ENCODE measurements at regions not wholly inside any gene's neighbourhood (a gene's known extent, or its start where the extent isn't known, plus 50 kb on each side); places are given as distances from the start of the nearest gene placed in this dataset.

DNA sequence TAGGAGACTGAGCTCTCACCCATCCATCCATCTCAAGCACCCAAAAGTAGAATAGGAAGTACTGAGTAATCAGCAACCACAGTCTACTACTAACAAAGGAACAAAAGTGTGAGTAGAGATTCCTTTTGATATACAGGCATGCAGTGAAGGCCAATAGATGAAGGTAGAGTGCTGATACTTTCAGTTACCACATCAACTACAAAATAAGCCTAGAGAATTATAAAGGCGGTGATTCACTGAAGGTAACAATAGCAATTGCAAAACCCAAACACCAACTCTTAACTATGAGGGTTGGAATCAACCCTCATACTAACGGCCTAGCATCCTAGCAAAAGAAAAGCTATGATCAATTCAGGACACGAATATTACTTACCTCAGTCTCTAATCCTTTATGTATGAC is 992.6 kb downstream of the DNAH5 start:
- TF ChIP-seq POLR2AphosphoS5 (IDR thresholded peaks at IDR 0.05; ENCODE audit: low read depth, low read length) (no peak), SIN3A (IDR thresholded peaks at IDR 0.05; ENCODE audit: low read depth) (no peak), ZNF274 (IDR thresholded peaks at IDR 0.05; ENCODE audit: low read depth, low read length) (no peak), EGR1 (IDR thresholded peaks at IDR 0.05; ENCODE audit: low read depth) (no peak), CBX3 (IDR thresholded peaks at IDR 0.05; ENCODE audit: low read depth) (no peak), RAD21 (IDR thresholded peaks at IDR 0.05; ENCODE audit: low read depth) (no peak), EZH2 (IDR thresholded peaks at IDR 0.05) (no peak), EZH2phosphoT487 (IDR thresholded peaks at IDR 0.05; ENCODE audit: borderline replicate concordance) (no peak), SRF (IDR thresholded peaks at IDR 0.05; ENCODE audit: low read depth) (no peak), ELF1 (IDR thresholded peaks at IDR 0.05; ENCODE audit: borderline replicate concordance, low read depth) (no peak)
- TF ChIP-seq, protein P1, sequence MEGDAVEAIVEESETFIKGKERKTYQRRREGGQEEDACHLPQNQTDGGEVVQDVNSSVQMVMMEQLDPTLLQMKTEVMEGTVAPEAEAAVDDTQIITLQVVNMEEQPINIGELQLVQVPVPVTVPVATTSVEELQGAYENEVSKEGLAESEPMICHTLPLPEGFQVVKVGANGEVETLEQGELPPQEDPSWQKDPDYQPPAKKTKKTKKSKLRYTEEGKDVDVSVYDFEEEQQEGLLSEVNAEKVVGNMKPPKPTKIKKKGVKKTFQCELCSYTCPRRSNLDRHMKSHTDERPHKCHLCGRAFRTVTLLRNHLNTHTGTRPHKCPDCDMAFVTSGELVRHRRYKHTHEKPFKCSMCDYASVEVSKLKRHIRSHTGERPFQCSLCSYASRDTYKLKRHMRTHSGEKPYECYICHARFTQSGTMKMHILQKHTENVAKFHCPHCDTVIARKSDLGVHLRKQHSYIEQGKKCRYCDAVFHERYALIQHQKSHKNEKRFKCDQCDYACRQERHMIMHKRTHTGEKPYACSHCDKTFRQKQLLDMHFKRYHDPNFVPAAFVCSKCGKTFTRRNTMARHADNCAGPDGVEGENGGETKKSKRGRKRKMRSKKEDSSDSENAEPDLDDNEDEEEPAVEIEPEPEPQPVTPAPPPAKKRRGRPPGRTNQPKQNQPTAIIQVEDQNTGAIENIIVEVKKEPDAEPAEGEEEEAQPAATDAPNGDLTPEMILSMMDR (IDR thresholded peaks at IDR 0.05 in 2 of 3, conservative IDR thresholded peaks at IDR 0.05 in 1 of 3; ENCODE audit: borderline replicate concordance in 1 of 3, insufficient read depth in 1 of 3, low read depth in 2 of 3, low read length in 2 of 3) = no peak
- ATAC-seq (no peak), DNase-seq (ENCODE audit: low read depth, low spot score) (no peak)
- H3K4me2 ChIP-seq (ENCODE audit: low read length) = no peak overlapping the region
- H3K4me3 ChIP-seq (replicated peaks in 1 of 2; ENCODE audit: low read depth in 1 of 2, low read length in 2 of 2) = no peak overlapping the region
- CTCF ChIA-PET = no interaction called here
- H3K9me3 ChIP-seq (ENCODE audit: control insufficient read depth in 1 of 2, insufficient read depth in 1 of 2, low read depth in 1 of 2, low read length in 2 of 2) = peaks cover 16 to 21% of the 10 kb centered on the region in 2 experiments; a peak in 2 of 4 replicates
- no peaks in the 10 kb centered on the region for H3K27me3 ChIP-seq (ENCODE audit: insufficient read depth, low read length)
- POLR2A ChIA-PET = no interaction called here
- H3K79me2 ChIP-seq (ENCODE audit: insufficient read depth, low read length) = no peaks in the 10 kb centered on the region
- no peak overlapping the region for H3K27ac ChIP-seq (ENCODE audit: low read depth, low read length)
- H3K4me1 ChIP-seq (ENCODE audit: control insufficient read depth in 1 of 2, insufficient read depth in 2 of 2, low read length in 2 of 2) = no peaks in the 10 kb centered on the region
- no peak overlapping the region for H2AFZ ChIP-seq (ENCODE audit: low read depth, low read length, poor library complexity, severe bottlenecking)
- RAD21 ChIA-PET (ENCODE audit: low non-redundant PET in 1 of 2, low total read pairs in 2 of 2, uncharacterized antibody in 2 of 2, unreplicated experiment in 2 of 2) = no interaction called here
- no peaks in the 10 kb centered on the region for H3K9me2 ChIP-seq (ENCODE audit: insufficient read depth)
- no peaks in the 10 kb centered on the region for H3K36me3 ChIP-seq (ENCODE audit: control insufficient read depth in 1 of 2, insufficient read depth in 2 of 2, low read length in 2 of 2)
- H3K9ac ChIP-seq (ENCODE audit: low read length) = no peak overlapping the region
- intact Hi-C loops (cut with micrococcal nuclease) = no loop called here
- H4K20me1 ChIP-seq (ENCODE audit: insufficient read depth) = no peaks in the 10 kb centered on the region
- no TSS peak for BruUV-seq (replicated peaks)

Data from HCT116 (cell line).